Activated CD4-positive, alpha-beta memory T cell treated with anti-CD3 and anti-CD28 coated beads for 36 hours (primary cell): ENCODE measurements at regions not wholly inside any gene's neighbourhood (a gene's known extent, or its start where the extent isn't known, plus 50 kb on each side); places are given as distances from the start of the nearest gene placed in this dataset.

Experiments
- CTCF ChIA-PET: fragments of 350-600 bp; sonication (Branson Sonifier 250); formaldehyde crosslinking; loops from one replicate; lab custom pipeline; 2021; ENCODE audit warnings: antibody characterized with exemption, inconsistent platforms; lab: Charles Lee
- POLR2A ChIA-PET: fragments of 350-600 bp; sonication (Branson Sonifier 250); formaldehyde crosslinking; loops from one replicate; lab custom pipeline; 2021; ENCODE audit warnings: antibody characterized with exemption; lab: Charles Lee
- DNase-seq: peaks from one replicate; pipeline ENCODE4 v3.0.0-alpha.2; 2020
- H3K27ac Mint-ChIP-seq: one replicate; pipeline ENCODE4 v1.8.0; 2021; ENCODE audit warnings: mixed read lengths
- H3K27me3 Mint-ChIP-seq: one replicate; pipeline ENCODE4 v1.8.0; 2021; ENCODE audit warnings: mixed read lengths
- H3K36me3 Mint-ChIP-seq: one replicate; pipeline ENCODE4 v1.8.0; 2021; ENCODE audit warnings: mixed read lengths
- H3K4me1 Mint-ChIP-seq: one replicate; pipeline ENCODE4 v1.8.0; 2021; ENCODE audit warnings: low read depth, mixed read lengths
- H3K4me3 Mint-ChIP-seq: one replicate; pipeline ENCODE4 v1.8.0; 2021; ENCODE audit warnings: mild to moderate bottlenecking, mixed read lengths
- H3K9me3 Mint-ChIP-seq: one replicate; pipeline ENCODE4 v1.8.0; 2021; ENCODE audit warnings: mixed read lengths
- intact Hi-C: fragments of 100-400 bp; cut with micrococcal nuclease; formaldehyde crosslinking; loops from one replicate; pipeline ENCODE4 v1.15.1; 2023

DNA sequence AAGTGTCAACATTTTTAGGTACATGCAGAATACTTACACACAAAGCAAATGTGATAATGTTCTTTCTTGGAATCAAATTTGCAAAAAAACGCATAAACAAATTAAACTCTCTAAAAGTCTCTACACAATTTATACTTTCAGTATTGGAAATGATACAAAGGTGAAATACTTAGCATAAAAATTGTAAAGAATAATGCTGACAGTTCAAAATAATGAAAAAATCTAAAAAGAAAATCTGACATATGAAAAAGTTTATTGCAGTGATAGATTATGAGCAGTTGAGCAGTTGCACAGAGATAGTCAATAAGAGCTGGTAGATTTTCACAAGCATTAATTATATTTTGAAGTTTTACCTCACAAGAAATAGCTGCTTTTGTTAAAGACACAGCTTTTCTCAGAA, 1176.4 kb upstream of the EYS start:
- ChIA-PET POLR2A (no interaction called here), CTCF (no interaction called here)
- peaks cover 1% of the 10 kb centered on the region for H3K36me3 Mint-ChIP-seq
- peaks cover 24% of the 10 kb centered on the region for H3K9me3 Mint-ChIP-seq
- H3K27ac Mint-ChIP-seq, result no peak overlapping the region
- no peak for DNase-seq
- H3K4me3 Mint-ChIP-seq, result no peak overlapping the region
- H3K4me1 Mint-ChIP-seq, result no peaks in the 10 kb centered on the region
- no peaks in the 10 kb centered on the region for H3K27me3 Mint-ChIP-seq
- intact Hi-C loops, result no loop called here

- Mint-ChIP-seq H3K9me3 (peaks cover 20% of the 10 kb centered on the region), H3K27me3 (no peaks in the 10 kb centered on the region), H3K36me3 (no peaks in the 10 kb centered on the region), H3K4me3 (no peak overlapping the region), H3K27ac (no peak overlapping the region), H3K4me1 (no peaks in the 10 kb centered on the region)
- intact Hi-C loops, result no loop called here
- ChIA-PET POLR2A (no interaction called here), CTCF (no interaction called here)
- DNase-seq, result no peak
Observed at GRCh38 chr6:66866801-66867200, 1159.8 kb upstream of the EYS start.

DNA sequence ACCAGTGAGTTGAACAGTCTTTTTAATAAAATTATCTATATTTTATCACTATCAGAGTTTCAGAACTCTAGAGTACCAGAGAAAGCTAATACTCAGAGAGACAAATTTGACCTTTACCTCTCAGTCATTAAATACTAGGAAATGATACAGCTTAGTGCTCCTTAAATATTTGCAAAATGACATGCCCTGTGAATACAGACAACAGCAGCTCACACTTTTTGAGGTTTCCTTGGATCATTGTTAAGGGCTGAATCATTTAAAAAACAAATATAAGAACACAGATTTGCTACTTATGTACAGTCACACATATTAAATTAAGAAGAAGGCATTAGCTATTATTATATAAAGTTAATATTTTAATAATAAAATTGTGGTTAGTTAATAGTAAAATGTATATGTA, 1158.7 kb upstream of the EYS start:
- Mint-ChIP-seq H3K27ac (no peak overlapping the region), H3K4me1 (no peaks in the 10 kb centered on the region), H3K27me3 (no peaks in the 10 kb centered on the region), H3K36me3 (no peaks in the 10 kb centered on the region), H3K9me3 (peaks cover 13% of the 10 kb centered on the region), H3K4me3 (no peak overlapping the region)
- intact Hi-C loops, result no loop called here
- ChIA-PET POLR2A (no interaction called here), CTCF (no interaction called here)
- no peak for DNase-seq

DNA sequence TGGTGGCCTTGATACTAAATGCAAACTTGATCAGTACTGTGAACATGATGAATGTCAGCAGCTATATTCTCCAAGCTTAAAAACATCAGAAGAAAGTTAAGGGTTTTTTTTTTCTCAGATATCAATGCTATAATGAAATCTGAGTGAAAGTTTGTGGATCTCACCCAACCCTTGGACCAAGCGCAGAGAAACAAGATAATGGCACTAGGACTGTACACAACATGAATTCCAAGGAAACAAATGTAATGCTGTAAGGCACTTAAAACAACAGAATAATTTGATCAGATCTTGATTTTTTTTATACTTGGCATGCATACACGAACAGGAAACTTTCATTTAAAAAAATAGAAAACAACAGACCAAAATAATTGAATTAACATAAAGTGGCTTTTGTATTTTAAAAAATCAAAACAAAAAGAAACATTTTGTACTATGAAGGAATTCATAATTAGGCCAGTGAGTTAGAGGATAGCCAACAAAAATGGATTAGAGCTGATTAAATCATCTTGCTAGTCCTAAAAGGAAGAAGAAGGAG, 1154.0 kb upstream of the EYS start:
- H3K4me3 Mint-ChIP-seq, result no peak overlapping the region
- H3K27me3 Mint-ChIP-seq, result no peaks in the 10 kb centered on the region
- no peak overlapping the region for H3K27ac Mint-ChIP-seq
- DNase-seq, result no peak
- POLR2A ChIA-PET, result no interaction called here
- intact Hi-C loops, result no loop called here
- H3K4me1 Mint-ChIP-seq, result no peaks in the 10 kb centered on the region
- H3K9me3 Mint-ChIP-seq, result peaks cover 5% of the 10 kb centered on the region
- H3K36me3 Mint-ChIP-seq, result no peaks in the 10 kb centered on the region
- CTCF ChIA-PET, result no interaction called here

- ChIA-PET CTCF (no interaction called here), POLR2A (no interaction called here)
- H3K27ac Mint-ChIP-seq, result no peak overlapping the region
- no peak overlapping the region for H3K4me3 Mint-ChIP-seq
- H3K27me3 Mint-ChIP-seq, result no peaks in the 10 kb centered on the region
- H3K4me1 Mint-ChIP-seq, result no peaks in the 10 kb centered on the region
- peaks cover 5% of the 10 kb centered on the region for H3K9me3 Mint-ChIP-seq
- no peak for DNase-seq
- no peaks in the 10 kb centered on the region for H3K36me3 Mint-ChIP-seq
- intact Hi-C loops, result no loop called here
Observed at GRCh38 chr6:66860328-66860727, 1153.3 kb upstream of the EYS start.

DNA sequence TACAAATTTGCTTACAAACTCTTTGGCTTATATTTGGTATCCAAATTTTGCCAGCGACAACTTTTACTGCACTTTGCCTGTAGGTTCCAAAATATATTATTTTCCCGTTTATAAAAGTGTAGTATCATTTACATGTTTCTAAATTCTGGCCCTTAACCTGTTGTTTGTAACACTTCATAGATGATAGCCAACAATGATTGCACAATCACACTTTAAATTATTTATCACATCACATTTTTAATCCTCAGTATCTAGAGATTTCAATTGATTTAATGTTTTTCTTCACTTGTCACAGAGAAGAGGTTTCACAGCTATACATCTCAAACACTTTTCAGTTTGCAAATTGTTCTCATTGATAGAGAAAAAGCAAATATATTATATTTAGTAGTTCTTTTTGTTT, 1151.2 kb upstream of the EYS start:
- POLR2A ChIA-PET, result no interaction called here
- peaks cover 7% of the 10 kb centered on the region for H3K9me3 Mint-ChIP-seq
- CTCF ChIA-PET, result no interaction called here
- intact Hi-C loops, result no loop called here
- H3K27ac Mint-ChIP-seq, result no peak overlapping the region
- no peaks in the 10 kb centered on the region for H3K4me1 Mint-ChIP-seq
- DNase-seq, result no peak
- no peak overlapping the region for H3K4me3 Mint-ChIP-seq
- H3K27me3 Mint-ChIP-seq, result no peaks in the 10 kb centered on the region
- H3K36me3 Mint-ChIP-seq, result no peaks in the 10 kb centered on the region

GRCh38 chr6:66854014-66854413, 1147.0 kb upstream of the EYS start:
- H3K9me3 Mint-ChIP-seq, result peaks cover 16% of the 10 kb centered on the region
- no peaks in the 10 kb centered on the region for H3K27me3 Mint-ChIP-seq
- POLR2A ChIA-PET, result no interaction called here
- H3K27ac Mint-ChIP-seq, result no peak overlapping the region
- no peaks in the 10 kb centered on the region for H3K36me3 Mint-ChIP-seq
- intact Hi-C loops, result no loop called here
- CTCF ChIA-PET, result no interaction called here
- H3K4me3 Mint-ChIP-seq, result no peak overlapping the region
- H3K4me1 Mint-ChIP-seq, result no peaks in the 10 kb centered on the region
- no peak for DNase-seq

- Mint-ChIP-seq H3K4me3 (no peak overlapping the region), H3K4me1 (no peaks in the 10 kb centered on the region), H3K27me3 (no peaks in the 10 kb centered on the region), H3K36me3 (no peaks in the 10 kb centered on the region), H3K9me3 (peaks cover 15% of the 10 kb centered on the region), H3K27ac (no peak overlapping the region)
- intact Hi-C loops, result no loop called here
- CTCF ChIA-PET, result no interaction called here
- POLR2A ChIA-PET, result no interaction called here
- no peak for DNase-seq
Observed at GRCh38 chr6:66851930-66852329, 1144.9 kb upstream of the EYS start.

DNA sequence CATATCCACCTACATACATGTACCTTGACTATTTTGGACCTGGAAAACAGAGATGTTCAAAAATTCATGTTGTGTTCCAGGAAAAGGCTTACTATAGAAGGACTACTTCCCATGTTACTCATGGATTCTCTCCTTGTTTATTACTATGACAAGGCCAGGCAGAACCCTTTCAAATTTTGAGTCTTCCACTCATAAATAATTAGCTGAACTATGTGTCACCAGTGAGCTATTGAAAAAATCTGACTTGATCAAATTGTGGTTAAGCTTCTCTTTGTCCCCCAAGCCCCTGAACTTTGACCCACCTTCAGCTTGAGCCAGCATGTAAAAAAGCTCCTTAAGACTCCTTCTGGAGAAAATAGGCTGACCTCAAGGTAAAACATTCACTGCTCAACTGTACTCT, 1142.8 kb upstream of the EYS start:
- CTCF ChIA-PET, result no interaction called here
- H3K9me3 Mint-ChIP-seq, result peaks cover 15% of the 10 kb centered on the region

DNA sequence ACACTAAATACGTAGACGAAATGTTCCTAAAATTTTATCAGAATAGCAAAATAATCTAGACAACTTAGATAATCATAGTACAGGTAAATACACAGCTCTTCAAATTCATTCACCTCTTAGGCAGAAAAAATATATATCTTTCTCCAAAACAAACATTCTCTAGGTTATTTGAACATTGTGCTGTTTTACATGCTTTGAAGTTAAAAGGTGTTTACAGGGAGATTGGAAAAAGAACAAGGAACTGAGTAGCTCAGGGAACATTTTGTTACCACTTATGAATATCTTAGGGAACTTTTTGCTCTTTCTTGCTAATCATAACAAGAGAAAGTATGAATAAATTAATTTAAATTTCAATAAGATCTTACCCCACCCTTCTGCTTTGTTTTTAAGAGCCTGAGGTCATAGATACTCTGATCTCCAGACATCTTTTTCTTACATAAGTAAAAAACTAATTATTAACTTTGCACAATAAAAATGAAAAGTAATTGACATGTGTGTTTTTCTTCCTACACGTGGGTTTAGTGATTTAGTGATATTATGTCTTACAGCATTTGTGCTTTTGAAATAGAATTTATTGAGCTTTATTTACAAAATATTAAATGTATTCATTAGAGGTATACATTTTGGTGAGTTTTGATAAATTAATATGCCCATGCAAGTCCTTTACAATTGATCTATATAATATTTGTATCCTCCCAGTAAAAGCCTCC, 1141.4 kb upstream of the EYS start:
- no peaks in the 10 kb centered on the region for H3K4me1 Mint-ChIP-seq
- H3K36me3 Mint-ChIP-seq, result no peaks in the 10 kb centered on the region
- H3K4me3 Mint-ChIP-seq, result no peak overlapping the region
- DNase-seq, result no peak
- H3K27ac Mint-ChIP-seq, result no peak overlapping the region
- H3K27me3 Mint-ChIP-seq, result no peaks in the 10 kb centered on the region
- intact Hi-C loops, result no loop called here
- POLR2A ChIA-PET, result no interaction called here
- H3K9me3 Mint-ChIP-seq, result peaks cover 9% of the 10 kb centered on the region
- CTCF ChIA-PET, result no interaction called here

More for the DNA sequence above, 1142.8 kb upstream of the EYS start:
- no peak overlapping the region for H3K27ac Mint-ChIP-seq
- DNase-seq, result no peak
- intact Hi-C loops, result no loop called here
- no peaks in the 10 kb centered on the region for H3K27me3 Mint-ChIP-seq
- H3K36me3 Mint-ChIP-seq, result no peaks in the 10 kb centered on the region
- POLR2A ChIA-PET, result no interaction called here
- no peaks in the 10 kb centered on the region for H3K4me1 Mint-ChIP-seq
- no peak overlapping the region for H3K4me3 Mint-ChIP-seq

- Mint-ChIP-seq H3K9me3 (peaks cover 21% of the 10 kb centered on the region), H3K4me1 (no peaks in the 10 kb centered on the region), H3K4me3 (no peak overlapping the region), H3K36me3 (no peaks in the 10 kb centered on the region), H3K27ac (no peak overlapping the region), H3K27me3 (no peaks in the 10 kb centered on the region)
- intact Hi-C loops, result no loop called here
- DNase-seq, result no peak
- ChIA-PET POLR2A (no interaction called here), CTCF (no interaction called here)
Observed at GRCh38 chr6:66838764-66839163, 1131.7 kb upstream of the EYS start.

DNA sequence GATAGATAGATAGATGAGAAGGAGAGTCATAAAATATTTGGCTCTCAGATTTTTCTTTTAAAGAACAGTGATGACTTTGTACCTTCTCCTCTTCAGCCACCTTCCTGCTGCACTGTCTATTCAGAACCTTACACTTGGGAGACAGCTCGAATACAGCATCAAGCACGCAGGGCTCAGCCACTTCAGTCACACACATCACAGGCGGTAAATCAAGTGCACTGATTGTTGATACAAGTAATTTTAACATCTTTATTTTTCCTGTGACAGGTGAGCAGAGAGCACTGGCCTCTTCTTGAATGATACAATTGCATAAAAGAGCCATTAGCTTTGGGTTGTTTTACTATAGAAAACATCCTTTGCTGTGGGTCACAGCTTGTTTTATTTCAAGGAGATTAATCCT, 1118.5 kb upstream of the EYS start:
- DNase-seq, result no peak
- no peaks in the 10 kb centered on the region for H3K4me1 Mint-ChIP-seq
- intact Hi-C loops, result no loop called here
- H3K9me3 Mint-ChIP-seq, result peaks cover 5% of the 10 kb centered on the region
- H3K4me3 Mint-ChIP-seq, result no peak overlapping the region
- no peaks in the 10 kb centered on the region for H3K36me3 Mint-ChIP-seq
- POLR2A ChIA-PET, result no interaction called here
- H3K27me3 Mint-ChIP-seq, result no peaks in the 10 kb centered on the region
- CTCF ChIA-PET, result no interaction called here
- H3K27ac Mint-ChIP-seq, result no peak overlapping the region

GRCh38 chr6:66814156-66814555, 1107.1 kb upstream of the EYS start:
- ChIA-PET CTCF (no interaction called here), POLR2A (no interaction called here)
- no peak for DNase-seq
- intact Hi-C loops, result no loop called here
- peaks cover 11% of the 10 kb centered on the region for H3K9me3 Mint-ChIP-seq
- H3K36me3 Mint-ChIP-seq, result no peaks in the 10 kb centered on the region
- H3K4me1 Mint-ChIP-seq, result no peaks in the 10 kb centered on the region
- no peak overlapping the region for H3K4me3 Mint-ChIP-seq
- H3K27me3 Mint-ChIP-seq, result no peaks in the 10 kb centered on the region
- no peak overlapping the region for H3K27ac Mint-ChIP-seq
